ENCODE measurements at regions not wholly inside any gene's neighbourhood (a gene's known extent, or its start where the extent isn't known, plus 50 kb on each side); places are given as distances from the start of the nearest gene placed in this dataset.

DNA sequence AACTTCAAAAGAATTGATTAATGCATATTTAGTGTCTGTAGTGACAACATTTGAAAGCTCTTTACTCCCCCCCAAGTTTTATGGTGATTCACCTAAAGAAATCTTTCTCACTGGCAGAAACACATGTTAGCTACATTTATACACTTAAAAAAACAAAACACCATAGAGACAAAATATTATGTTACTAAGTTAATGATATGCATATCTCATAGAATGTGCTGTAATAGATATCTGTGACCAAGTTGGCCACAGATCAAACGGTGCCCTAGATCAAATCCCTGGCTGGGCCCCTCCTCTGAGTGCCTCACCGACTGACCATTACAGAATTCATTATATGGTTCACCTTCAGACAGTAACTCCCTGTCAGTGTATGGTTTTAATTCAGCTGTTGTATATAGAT, 322.1 kb upstream of the LYPLAL1 start:
- TF ChIP-seq, protein P1, sequence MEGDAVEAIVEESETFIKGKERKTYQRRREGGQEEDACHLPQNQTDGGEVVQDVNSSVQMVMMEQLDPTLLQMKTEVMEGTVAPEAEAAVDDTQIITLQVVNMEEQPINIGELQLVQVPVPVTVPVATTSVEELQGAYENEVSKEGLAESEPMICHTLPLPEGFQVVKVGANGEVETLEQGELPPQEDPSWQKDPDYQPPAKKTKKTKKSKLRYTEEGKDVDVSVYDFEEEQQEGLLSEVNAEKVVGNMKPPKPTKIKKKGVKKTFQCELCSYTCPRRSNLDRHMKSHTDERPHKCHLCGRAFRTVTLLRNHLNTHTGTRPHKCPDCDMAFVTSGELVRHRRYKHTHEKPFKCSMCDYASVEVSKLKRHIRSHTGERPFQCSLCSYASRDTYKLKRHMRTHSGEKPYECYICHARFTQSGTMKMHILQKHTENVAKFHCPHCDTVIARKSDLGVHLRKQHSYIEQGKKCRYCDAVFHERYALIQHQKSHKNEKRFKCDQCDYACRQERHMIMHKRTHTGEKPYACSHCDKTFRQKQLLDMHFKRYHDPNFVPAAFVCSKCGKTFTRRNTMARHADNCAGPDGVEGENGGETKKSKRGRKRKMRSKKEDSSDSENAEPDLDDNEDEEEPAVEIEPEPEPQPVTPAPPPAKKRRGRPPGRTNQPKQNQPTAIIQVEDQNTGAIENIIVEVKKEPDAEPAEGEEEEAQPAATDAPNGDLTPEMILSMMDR (conservative IDR thresholded peaks at IDR 0.05; ENCODE audit: low read length), result no peak
- no peak for TF ChIP-seq EZH2phosphoT487 (IDR thresholded peaks at IDR 0.05; ENCODE audit: borderline replicate concordance, low read depth, low read length)

Measured in OCI-LY7 (cell line).